Fibroblast of mammary gland (primary cell): ENCODE measurements at regions not wholly inside any gene's neighbourhood (a gene's known extent, or its start where the extent isn't known, plus 50 kb on each side); places are given as distances from the start of the nearest gene placed in this dataset.
"Not testable (repeated sequence)": the region's sequence is repeated elsewhere in the genome, so short reads cannot be mapped to it uniquely, and the experiment has no call there.

ENCODE experiments used
- DNase-seq: peaks from one replicate; pipeline ENCODE4 v3.0.0-alpha.2; 2010; ENCODE audit warnings: low read depth
- H3K4me3 ChIP-seq: 2 replicates; pipeline ENCODE4 v1.5.1; 2011; ENCODE audit warnings: low read depth, mild to moderate bottlenecking, low read length, moderate library complexity; ENCODE audit not compliant: control insufficient read depth
- CTCF ChIP-seq: conservative IDR thresholded peaks from 2 replicates; pipeline ENCODE4 v1.5.1; 2011; ENCODE audit warnings: low read depth, low read length, inconsistent platforms; ENCODE audit not compliant: control insufficient read depth, insufficient read depth

DNA sequence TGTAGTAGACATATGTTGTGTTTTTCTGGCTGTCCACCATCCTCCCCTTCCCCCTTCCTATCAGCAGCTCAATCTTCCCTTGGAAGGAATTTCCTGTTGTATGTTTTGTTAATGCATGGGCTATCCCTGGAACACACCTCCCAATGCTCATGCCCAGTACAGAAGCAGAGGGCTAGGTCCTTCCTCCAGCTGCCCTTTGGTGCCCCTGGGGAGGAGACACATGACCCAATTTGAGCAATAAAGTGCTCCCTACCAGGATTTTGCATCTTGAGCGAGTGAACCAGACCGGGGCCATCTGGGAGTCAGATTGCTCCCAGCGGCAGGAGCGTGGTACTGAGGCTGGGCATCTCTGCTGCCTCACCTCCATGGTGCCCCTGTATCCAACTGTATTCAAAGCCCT, 141.5 kb upstream of the MED13 start:
- TF ChIP-seq CTCF = no peak

GRCh38 chr17:62197156-62197555, 132.1 kb upstream of the MED13 start:
- DNase-seq = not testable (repeated sequence)

More for the DNA sequence above, 141.5 kb upstream of the MED13 start:
- no peak overlapping the region for H3K4me3 ChIP-seq
- DNase-seq = no peak

DNA sequence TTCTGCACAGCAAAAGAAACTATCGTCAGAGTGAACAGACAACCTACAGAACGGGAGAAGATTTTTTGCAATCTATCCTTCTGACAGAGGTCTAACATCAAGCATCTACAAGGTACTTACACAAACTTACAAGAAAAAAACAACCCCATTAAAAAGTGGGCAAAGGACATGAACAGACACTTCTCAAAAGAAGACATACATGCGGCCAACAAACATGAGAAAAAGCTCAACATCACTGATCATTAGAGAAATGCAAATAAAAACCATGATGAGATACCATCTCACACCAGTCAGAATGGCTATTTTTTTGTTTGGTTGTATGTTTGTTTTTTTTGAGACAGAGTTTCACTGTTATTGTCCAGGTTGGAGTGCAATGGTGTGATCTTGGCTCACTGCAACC, 131.5 kb upstream of the MED13 start:
- not testable (repeated sequence) for DNase-seq, H3K4me3 ChIP-seq

More at GRCh38 chr17:62197156-62197555, 132.1 kb upstream of the MED13 start:
- not testable (repeated sequence) for H3K4me3 ChIP-seq

DNA sequence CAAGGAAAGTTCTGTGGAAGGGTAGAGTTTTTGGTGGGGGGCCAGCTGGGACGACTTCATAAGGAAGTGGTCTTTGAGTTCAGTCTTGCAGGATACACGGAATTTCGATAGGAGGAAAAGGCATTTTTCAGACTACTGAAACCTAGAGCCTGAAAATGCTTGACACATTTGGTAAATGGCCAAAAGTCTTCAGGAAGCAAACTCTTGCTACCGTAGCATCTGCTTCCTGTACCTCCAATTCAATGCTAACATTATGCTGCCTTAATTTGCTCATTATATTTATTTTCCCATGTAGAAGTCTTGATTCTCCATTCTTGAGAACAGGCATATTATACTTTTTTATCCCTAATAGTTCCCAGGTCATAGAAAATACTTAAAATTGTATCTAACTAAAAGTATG, 129.3 kb upstream of the MED13 start:
- H3K4me3 ChIP-seq = no peak overlapping the region
- no peak for TF ChIP-seq CTCF
- no peak for DNase-seq

DNA sequence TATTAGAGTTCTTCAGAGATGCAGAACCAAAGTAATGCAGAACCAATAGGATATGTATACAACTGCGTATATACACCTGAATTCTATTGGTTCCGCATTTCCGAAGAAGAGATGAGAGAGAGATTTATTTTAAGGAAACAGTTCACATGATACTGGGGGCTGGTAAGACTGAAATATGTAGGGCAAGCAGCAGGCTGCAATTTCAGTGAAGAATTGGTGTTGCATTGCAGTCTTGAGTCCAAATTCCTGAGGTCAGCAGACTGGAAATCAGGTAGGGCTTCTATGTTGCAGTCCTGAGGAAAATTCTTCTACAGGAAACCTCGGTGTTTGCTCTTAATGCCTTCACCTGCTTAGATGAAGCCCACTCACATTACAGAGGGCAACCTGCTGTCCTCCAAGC, 128.2 kb upstream of the MED13 start:
- no peak overlapping the region for H3K4me3 ChIP-seq
- no peak for TF ChIP-seq CTCF
- DNase-seq = no peak

DNA sequence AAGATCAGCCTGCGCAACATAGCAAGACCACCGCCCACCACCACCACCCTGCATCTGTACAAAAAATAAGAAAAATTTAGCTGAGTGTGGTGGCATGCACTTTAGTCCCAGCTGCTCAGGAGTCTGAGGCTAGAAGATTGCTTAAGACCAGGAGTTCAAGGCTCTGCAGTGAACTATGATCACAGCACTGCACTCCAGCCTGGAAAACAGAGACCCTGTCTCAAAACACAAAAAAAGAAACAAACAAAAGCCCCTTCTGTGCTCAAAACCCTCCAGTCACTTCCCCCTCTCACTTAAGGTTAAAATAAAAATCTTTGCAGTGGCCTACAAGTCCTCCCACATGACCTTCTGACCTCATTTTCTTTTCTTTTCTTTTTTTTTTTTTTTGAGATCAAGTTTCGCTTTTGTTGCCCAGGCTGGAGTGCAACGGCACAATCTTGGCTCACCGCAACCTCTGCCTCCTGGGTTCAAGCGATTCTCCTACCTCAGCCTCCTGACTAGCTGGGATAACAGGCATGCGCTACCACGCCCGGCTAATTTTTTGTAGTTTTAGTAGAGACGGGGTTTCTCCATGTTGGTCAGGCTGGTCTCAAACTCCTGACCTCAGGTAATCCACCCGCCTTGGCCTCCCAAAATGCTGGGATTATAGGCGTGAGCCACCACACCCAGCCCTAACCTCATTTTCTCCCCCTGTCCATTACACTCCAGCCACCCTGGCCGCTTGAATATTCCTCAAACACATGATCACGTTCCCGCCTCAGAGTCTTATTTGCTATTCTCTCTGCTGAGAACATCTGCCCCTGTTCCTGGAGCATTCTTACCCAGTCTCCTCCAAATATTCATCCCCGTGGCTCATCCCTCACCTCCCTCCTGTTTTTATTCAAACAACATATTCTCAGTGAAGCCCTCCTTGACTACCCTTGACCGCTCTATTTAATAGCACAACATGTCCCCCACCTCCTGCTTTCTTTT, 126.6 kb upstream of the MED13 start:
- no peak overlapping the region for H3K4me3 ChIP-seq
- no peak for TF ChIP-seq CTCF
- no peak for DNase-seq

GRCh38 chr17:62189377-62189776, 124.3 kb upstream of the MED13 start:
- no peak for DNase-seq
- H3K4me3 ChIP-seq = no peak overlapping the region
- no peak for TF ChIP-seq CTCF

GRCh38 chr17:62188713-62189112, 123.6 kb upstream of the MED13 start:
- no peak for DNase-seq
- TF ChIP-seq CTCF = no peak
- H3K4me3 ChIP-seq = no peak overlapping the region
